Uterus (tissue), 3 donors: ENCODE measurements at regions not wholly inside any gene's neighbourhood (a gene's known extent, or its start where the extent isn't known, plus 50 kb on each side); places are given as distances from the start of the nearest gene placed in this dataset.

ENCODE experiments used
- DNase-seq, 2 donors: peaks; one replicate each; pipeline ENCODE4 v3.0.0-alpha.2; 2019 to 2020
- H3K27ac ChIP-seq, 2 donors: fragments of 200-600 bp; sonication (generic); 1 replicate in 1 of 2; 2 replicates in 1 of 2; pipeline ENCODE4 v1.5.1; 2016 to 2018
- H3K27me3 ChIP-seq, 2 donors: fragments of 200-600 bp; sonication (generic); one replicate each; pipeline ENCODE4 v1.5.1; 2018 to 2019; ENCODE audit warnings: control low read depth in 1 of 2
- H3K36me3 ChIP-seq, 2 donors: fragments of 200-600 bp; sonication (generic); one replicate each; pipeline ENCODE4 v1.5.1; 2019; ENCODE audit warnings: control low read depth in 1 of 2
- H3K4me1 ChIP-seq, 2 donors: fragments of 200-600 bp; sonication (generic); one replicate each; pipeline ENCODE4 v1.5.1; 2018 to 2019; ENCODE audit warnings: control low read depth in 1 of 2
- H3K4me3 ChIP-seq, 2 donors: fragments of 200-600 bp; sonication (generic); 1 replicate in 1 of 2; 2 replicates in 1 of 2; pipeline ENCODE4 v1.5.1; 2018 to 2019; ENCODE audit warnings: mild to moderate bottlenecking in 1 of 2
- H3K9me3 ChIP-seq, 2 donors: fragments of 200-600 bp; sonication (generic); one replicate each; pipeline ENCODE4 v1.5.1; 2019; ENCODE audit warnings: control low read depth in 1 of 2
- POLR2A ChIP-seq, 2 donors: fragments of 450-650 bp; IDR thresholded peaks; one replicate each; pipeline ENCODE4 v1.6.1; 2016; ENCODE audit warnings: antibody characterized with exemption in 2 of 2, mild to moderate bottlenecking in 1 of 2, moderate library complexity in 1 of 2
- intact Hi-C: fragments of 100-400 bp; cut with DNase I; formaldehyde crosslinking; loops from one replicate; pipeline ENCODE4 v1.15.1; 2023; ENCODE audit warnings: low total_unique reads
- TF ChIP-seq, protein P1 (sequence below), 4 experiments: fragments of 200-600 bp in 2 of 4; fragments of 450-650 bp in 2 of 4; sonication (generic) in 2 of 4; IDR thresholded peaks; one replicate each; pipeline ENCODE4 v1.5.1; 2016 to 2019; ENCODE audit warnings: antibody characterized with exemption in 4 of 4, mild to moderate bottlenecking in 2 of 4, moderate library complexity in 1 of 4
- donor health status: DM: yes; HTN: yes; CAD: no.

DNA sequence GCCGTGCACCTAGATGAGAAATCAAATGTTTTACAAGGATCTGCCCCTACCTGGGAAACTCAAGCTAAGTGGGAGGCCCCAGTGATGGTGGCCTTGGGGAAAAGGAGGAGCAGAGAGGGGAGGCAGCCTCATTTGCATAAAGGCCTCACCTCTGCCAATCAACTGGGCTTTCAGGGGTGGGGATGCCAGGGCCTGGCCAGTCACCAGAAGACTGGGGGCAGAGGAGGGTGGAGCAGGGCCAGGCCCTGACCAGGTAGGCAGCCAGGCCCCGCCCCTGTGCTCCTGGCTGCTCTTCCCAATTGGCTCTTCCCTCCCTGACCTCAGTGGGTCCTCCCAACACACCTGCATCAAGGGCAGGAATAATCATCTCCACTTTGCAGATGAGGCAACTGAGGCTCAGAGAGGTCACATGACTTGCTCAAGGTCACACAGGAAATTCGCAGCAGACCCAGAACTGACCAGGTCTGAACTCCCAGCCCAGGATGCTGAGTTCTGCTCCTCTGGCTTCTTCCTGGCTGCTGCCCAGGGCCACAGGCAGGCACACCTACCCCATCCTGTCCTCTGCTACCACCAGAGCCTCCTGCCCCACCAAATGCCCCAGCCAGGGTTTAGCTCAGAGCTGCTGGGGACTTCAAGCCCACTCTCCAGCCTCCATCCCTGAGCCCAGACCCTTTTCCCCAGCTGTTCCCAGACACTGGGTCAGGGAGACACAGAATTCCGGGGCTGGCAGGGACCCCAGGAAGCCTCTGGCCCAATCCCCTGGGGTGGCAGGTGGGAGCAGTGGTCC lies 677.9 kb downstream of the MATN1 start:
- Histone ChIP-seq H3K27me3 (no peaks in the 10 kb centered on the region), H3K27ac (no peak overlapping the region), H3K4me3 (no peak overlapping the region), H3K9me3 (no peaks in the 10 kb centered on the region), H3K36me3 (no peaks in the 10 kb centered on the region), H3K4me1 (no peaks in the 10 kb centered on the region)
- TF ChIP-seq POLR2A (IDR thresholded peaks at IDR 0.05), result no peak
- TF ChIP-seq, protein P1, sequence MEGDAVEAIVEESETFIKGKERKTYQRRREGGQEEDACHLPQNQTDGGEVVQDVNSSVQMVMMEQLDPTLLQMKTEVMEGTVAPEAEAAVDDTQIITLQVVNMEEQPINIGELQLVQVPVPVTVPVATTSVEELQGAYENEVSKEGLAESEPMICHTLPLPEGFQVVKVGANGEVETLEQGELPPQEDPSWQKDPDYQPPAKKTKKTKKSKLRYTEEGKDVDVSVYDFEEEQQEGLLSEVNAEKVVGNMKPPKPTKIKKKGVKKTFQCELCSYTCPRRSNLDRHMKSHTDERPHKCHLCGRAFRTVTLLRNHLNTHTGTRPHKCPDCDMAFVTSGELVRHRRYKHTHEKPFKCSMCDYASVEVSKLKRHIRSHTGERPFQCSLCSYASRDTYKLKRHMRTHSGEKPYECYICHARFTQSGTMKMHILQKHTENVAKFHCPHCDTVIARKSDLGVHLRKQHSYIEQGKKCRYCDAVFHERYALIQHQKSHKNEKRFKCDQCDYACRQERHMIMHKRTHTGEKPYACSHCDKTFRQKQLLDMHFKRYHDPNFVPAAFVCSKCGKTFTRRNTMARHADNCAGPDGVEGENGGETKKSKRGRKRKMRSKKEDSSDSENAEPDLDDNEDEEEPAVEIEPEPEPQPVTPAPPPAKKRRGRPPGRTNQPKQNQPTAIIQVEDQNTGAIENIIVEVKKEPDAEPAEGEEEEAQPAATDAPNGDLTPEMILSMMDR (IDR thresholded peaks at IDR 0.05), result no peak
- DNase-seq, result no peak
- intact Hi-C loops, result no loop called here

DNA sequence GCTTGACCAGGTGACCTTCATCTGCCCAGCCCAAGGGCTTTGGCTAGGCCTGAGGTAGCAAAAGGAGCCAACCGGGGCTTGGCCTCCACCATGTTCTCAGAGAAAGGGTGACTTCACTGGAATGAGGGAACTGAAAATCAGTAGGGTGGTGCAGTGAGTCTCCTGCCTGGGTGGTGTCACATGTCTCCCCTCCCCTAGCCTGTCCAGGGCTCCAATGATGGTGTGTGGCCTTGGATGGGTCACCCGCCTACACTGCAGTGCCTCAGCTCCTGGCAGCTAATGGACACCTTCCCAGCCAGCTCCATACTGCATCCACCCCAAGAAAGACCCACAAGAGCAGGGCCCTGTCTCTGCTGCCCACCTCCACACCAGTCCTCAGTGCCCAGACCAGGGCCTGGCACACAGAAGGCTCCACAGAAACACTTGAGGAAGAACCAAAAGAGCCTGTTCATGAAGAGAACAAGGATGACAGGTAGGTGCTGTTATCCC lies 678.7 kb downstream of the MATN1 start:
- Histone ChIP-seq H3K27me3 (no peaks in the 10 kb centered on the region), H3K4me1 (no peaks in the 10 kb centered on the region), H3K9me3 (no peaks in the 10 kb centered on the region), H3K27ac (no peak overlapping the region), H3K36me3 (no peaks in the 10 kb centered on the region), H3K4me3 (no peak overlapping the region)
- no peak for DNase-seq
- TF ChIP-seq, protein P1 (IDR thresholded peaks at IDR 0.05), result no peak
- TF ChIP-seq POLR2A (IDR thresholded peaks at IDR 0.05), result no peak
- intact Hi-C loops, result no loop called here

DNA sequence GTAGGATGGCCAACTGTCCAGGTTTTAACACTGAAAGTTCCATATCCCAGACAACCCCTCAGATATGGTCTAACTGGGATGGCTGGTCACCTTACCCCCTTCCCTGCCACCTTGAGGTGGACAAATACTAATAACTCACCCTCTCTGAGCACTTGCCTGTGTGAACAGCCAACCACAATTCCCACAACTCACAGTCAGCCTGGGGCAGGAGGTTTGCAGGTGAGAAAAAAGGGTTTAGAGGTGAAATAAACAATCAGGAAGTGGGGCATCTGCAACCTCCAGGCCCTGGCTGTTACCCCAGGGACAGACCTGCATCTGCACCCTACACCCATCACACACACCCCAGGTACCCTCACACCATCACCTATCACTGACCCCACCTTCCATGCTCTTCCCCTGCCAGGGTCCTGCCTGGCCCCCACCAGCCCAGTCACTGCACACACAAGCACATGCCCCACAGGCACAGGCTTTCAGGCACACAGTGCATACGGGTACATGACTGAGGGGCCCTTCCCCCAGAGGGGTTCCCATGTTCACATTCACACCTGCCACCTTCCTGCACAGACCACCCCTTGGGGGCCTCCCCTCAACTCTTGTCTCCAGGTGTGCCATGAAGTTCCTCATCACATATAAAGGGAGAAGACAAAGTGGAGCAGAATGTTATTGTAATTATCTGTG lies 679.5 kb downstream of the MATN1 start:
- Histone ChIP-seq H3K4me3 (no peak overlapping the region), H3K27ac (no peak overlapping the region), H3K4me1 (no peaks in the 10 kb centered on the region), H3K9me3 (no peaks in the 10 kb centered on the region), H3K27me3 (no peaks in the 10 kb centered on the region), H3K36me3 (no peaks in the 10 kb centered on the region)
- intact Hi-C loops, result no loop called here
- TF ChIP-seq, protein P1 (IDR thresholded peaks at IDR 0.05), result no peak
- TF ChIP-seq POLR2A (IDR thresholded peaks at IDR 0.05), result no peak
- DNase-seq, result no peak

DNA sequence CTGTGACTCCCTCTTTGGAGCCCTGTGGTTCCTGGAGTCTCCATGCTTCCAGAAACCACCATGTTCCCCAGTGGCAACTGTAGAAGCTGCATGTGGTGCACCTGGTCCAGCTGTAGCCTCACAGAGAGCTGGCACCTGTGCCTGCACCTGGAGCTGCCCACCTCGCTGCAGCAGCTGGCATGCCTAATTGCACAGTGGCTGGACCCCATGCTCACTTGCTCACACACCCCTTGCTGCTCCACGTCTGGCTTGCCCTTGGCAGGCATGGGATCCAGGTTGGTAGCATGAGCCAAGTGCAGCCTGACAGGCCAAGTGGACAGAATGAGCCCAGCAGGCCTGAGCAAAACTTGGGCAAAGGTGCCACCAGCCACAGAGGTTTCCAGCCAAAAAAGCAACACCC lies 680.1 kb downstream of the MATN1 start:
- no peaks in the 10 kb centered on the region for H3K27me3 ChIP-seq
- no peak overlapping the region for H3K4me3 ChIP-seq
- no peaks in the 10 kb centered on the region for H3K4me1 ChIP-seq
- DNase-seq, result no peak
- no peak overlapping the region for H3K27ac ChIP-seq
- H3K36me3 ChIP-seq, result no peaks in the 10 kb centered on the region
- intact Hi-C loops, result no loop called here
- TF ChIP-seq POLR2A (IDR thresholded peaks at IDR 0.05), result no peak
- TF ChIP-seq, protein P1 (IDR thresholded peaks at IDR 0.05), result no peak
- no peaks in the 10 kb centered on the region for H3K9me3 ChIP-seq
